ENCODE measurements at regions not wholly inside any gene's neighbourhood (a gene's known extent, or its start where the extent isn't known, plus 50 kb on each side); places are given as distances from the start of the nearest gene placed in this dataset.

DNA sequence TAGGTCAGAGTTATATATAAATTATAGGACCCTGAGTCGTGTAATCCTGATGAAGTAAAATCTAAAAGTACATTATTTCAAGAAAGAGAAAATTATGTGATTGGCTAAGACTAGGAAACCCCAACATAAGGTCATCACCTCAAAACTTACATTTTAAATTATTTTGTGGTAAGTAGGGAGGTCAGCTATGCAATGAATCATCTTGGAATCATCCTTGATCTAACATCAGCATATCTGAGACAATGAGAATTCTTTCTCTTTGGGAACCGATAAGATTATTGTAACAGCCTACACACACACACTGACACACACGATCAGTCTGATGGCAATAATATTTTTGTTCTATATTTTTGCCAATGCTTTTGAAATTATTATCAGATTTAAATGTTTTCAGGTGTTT lies 904.8 kb upstream of the CHAC2 start:
- no peaks in the 10 kb centered on the region for H3K9me3 ChIP-seq (ENCODE audit: control insufficient read depth, low read length)
- no peak overlapping the region for H3K27ac ChIP-seq (ENCODE audit: insufficient read depth, low read length, poor library complexity, severe bottlenecking)
- no peaks in the 10 kb centered on the region for H3K27me3 ChIP-seq (replicated peaks; ENCODE audit: control insufficient read depth, insufficient read depth, low read length, poor library complexity, severe bottlenecking)
- no peak for DNase-seq
- no peak overlapping the region for H3K4me3 ChIP-seq (ENCODE audit: insufficient read depth, low read depth, low read length, poor library complexity, severe bottlenecking)
- H3K4me1 ChIP-seq (ENCODE audit: control insufficient read depth, insufficient read depth, low read length, poor library complexity, severe bottlenecking), result no peaks in the 10 kb centered on the region
- H3K36me3 ChIP-seq (ENCODE audit: control insufficient read depth, insufficient read depth, low read length), result no peaks in the 10 kb centered on the region

DNA sequence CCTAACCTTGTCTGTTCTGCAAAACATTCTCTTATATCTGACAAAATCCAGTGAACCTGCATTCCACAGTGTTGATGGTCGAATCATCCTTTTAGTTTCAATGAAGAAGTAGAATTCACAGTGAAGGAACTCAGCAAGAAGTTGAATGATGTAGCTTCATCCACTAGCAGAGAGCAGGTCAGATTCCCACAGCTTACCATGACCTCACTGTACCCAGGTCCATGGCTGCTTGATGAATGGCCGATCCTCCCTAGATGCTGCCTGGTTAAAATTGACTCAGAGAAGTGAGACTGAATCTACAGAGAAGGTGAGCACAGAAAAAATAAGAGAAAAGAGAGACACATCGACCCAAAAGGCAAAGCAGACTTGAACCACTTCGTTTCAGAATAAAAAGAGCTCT lies 906.0 kb upstream of the CHAC2 start:
- Histone ChIP-seq H3K27ac (ENCODE audit: insufficient read depth, low read length, poor library complexity, severe bottlenecking) (no peak overlapping the region), H3K4me3 (ENCODE audit: insufficient read depth, low read depth, low read length, poor library complexity, severe bottlenecking) (no peak overlapping the region), H3K9me3 (ENCODE audit: control insufficient read depth, low read length) (no peaks in the 10 kb centered on the region), H3K4me1 (ENCODE audit: control insufficient read depth, insufficient read depth, low read length, poor library complexity, severe bottlenecking) (no peaks in the 10 kb centered on the region), H3K27me3 (replicated peaks; ENCODE audit: control insufficient read depth, insufficient read depth, low read length, poor library complexity, severe bottlenecking) (no peaks in the 10 kb centered on the region), H3K36me3 (ENCODE audit: control insufficient read depth, insufficient read depth, low read length) (no peaks in the 10 kb centered on the region)
- no peak for DNase-seq

DNA sequence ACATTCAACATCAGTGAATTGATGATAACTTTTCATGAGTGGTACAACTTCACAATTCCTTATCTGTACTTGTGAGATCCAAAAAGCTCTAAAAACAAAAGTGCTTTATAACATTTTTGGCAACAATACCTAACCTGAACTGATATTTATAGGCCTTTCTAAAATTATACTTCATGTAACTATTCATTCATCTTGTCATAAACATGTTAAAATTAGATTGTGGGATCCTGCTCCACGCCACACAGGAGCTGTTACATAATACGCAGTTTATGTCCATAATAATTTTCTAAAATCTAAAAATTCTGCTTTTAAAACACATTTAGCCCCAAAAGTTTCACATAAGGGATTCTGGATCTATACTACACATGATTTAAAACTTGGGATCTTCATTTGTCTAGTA lies 908.5 kb upstream of the CHAC2 start:
- no peak overlapping the region for H3K27ac ChIP-seq (ENCODE audit: insufficient read depth, low read length, poor library complexity, severe bottlenecking)
- no peak overlapping the region for H3K4me3 ChIP-seq (ENCODE audit: insufficient read depth, low read depth, low read length, poor library complexity, severe bottlenecking)
- no peaks in the 10 kb centered on the region for H3K4me1 ChIP-seq (ENCODE audit: control insufficient read depth, insufficient read depth, low read length, poor library complexity, severe bottlenecking)
- H3K27me3 ChIP-seq (replicated peaks; ENCODE audit: control insufficient read depth, insufficient read depth, low read length, poor library complexity, severe bottlenecking), result no peaks in the 10 kb centered on the region
- no peaks in the 10 kb centered on the region for H3K36me3 ChIP-seq (ENCODE audit: control insufficient read depth, insufficient read depth, low read length)
- DNase-seq, result no peak
- no peaks in the 10 kb centered on the region for H3K9me3 ChIP-seq (ENCODE audit: control insufficient read depth, low read length)

DNA sequence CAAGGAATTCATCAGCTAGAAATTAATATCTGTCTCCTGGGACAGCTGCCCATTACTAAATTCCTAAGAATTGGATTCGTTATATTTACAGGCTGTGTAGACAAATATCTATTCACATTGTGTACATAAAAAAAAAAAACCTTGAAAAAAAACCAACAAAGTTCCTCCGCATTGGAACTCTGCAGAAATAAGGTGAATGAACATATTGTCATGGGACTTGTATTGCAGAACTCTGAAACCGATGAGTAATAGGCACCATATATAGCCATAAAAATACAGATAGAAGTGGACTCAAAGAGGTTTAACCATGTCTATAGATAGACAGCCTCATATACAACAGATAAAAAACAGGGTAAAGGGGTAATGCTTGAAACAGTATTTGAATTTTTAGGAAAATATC lies 909.9 kb upstream of the CHAC2 start:
- no peak for DNase-seq
- no peaks in the 10 kb centered on the region for H3K4me1 ChIP-seq (ENCODE audit: control insufficient read depth, insufficient read depth, low read length, poor library complexity, severe bottlenecking)
- no peak overlapping the region for H3K4me3 ChIP-seq (ENCODE audit: insufficient read depth, low read depth, low read length, poor library complexity, severe bottlenecking)
- no peaks in the 10 kb centered on the region for H3K9me3 ChIP-seq (ENCODE audit: control insufficient read depth, low read length)
- H3K27ac ChIP-seq (ENCODE audit: insufficient read depth, low read length, poor library complexity, severe bottlenecking), result no peak overlapping the region
- no peaks in the 10 kb centered on the region for H3K27me3 ChIP-seq (replicated peaks; ENCODE audit: control insufficient read depth, insufficient read depth, low read length, poor library complexity, severe bottlenecking)
- H3K36me3 ChIP-seq (ENCODE audit: control insufficient read depth, insufficient read depth, low read length), result no peaks in the 10 kb centered on the region

DNA sequence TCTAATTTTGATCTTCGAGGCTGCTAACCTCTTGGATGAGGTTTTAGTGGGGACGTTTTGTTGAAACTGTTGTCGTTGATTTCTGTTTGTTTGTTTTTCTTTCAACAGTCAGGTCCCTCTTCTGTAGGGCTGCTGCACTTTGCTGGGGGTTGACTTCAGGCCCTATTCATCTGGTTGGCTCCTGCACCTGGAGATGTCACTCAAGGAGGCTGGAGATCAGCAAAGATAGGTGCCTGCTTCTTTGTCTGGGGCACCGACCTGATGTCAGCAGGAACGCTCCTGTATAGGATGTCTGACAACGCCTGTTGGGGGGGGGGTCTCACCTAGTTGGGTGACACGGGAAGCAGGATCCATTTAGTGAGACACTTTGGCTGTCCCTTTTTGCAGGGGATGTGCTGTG lies 915.6 kb upstream of the CHAC2 start:
- DNase-seq, result no peak
- H3K27me3 ChIP-seq (replicated peaks; ENCODE audit: control insufficient read depth, insufficient read depth, low read length, poor library complexity, severe bottlenecking), result no peaks in the 10 kb centered on the region

DNA sequence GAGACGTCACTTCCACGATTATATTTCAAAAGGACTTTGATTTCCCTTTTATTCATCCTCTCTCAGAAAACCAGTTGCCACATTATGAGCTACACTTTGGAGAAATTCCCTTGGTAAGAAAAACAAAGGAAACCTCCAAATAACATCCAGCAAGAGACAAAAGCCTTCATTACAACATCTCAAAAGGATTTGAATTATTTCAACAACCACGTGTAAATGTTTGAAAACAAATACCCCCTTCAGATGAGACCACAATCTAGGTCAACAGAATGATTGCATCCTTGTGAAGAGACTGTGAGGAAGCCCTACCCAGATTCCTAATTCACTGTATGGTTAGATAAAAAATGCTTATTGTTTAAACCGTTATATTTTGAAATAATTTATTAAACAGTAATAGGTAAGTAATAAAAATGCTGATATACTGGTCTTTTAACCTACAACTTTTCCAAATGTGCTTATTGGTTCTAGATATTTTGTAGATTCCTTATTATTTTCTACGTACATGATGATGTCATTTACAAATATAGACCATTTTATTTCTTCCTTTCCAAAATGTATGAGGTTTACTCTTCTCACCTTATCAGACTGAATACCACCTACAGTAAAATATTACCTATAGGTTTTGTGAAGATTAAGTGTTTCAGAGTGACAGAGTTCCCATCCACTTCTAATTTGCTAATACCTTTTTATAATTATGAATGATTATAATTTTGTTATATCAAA lies 922.7 kb upstream of the CHAC2 start:
- no peaks in the 10 kb centered on the region for H3K9me3 ChIP-seq (ENCODE audit: control insufficient read depth, low read length)
- no peaks in the 10 kb centered on the region for H3K4me1 ChIP-seq (ENCODE audit: control insufficient read depth, insufficient read depth, low read length, poor library complexity, severe bottlenecking)
- no peak overlapping the region for H3K27ac ChIP-seq (ENCODE audit: insufficient read depth, low read length, poor library complexity, severe bottlenecking)
- no peaks in the 10 kb centered on the region for H3K27me3 ChIP-seq (replicated peaks; ENCODE audit: control insufficient read depth, insufficient read depth, low read length, poor library complexity, severe bottlenecking)
- DNase-seq, result no peak
- H3K4me3 ChIP-seq (ENCODE audit: insufficient read depth, low read depth, low read length, poor library complexity, severe bottlenecking), result no peak overlapping the region
- no peaks in the 10 kb centered on the region for H3K36me3 ChIP-seq (ENCODE audit: control insufficient read depth, insufficient read depth, low read length)

More for the DNA sequence above, 915.6 kb upstream of the CHAC2 start:
- no peaks in the 10 kb centered on the region for H3K36me3 ChIP-seq (ENCODE audit: control insufficient read depth, insufficient read depth, low read length)
- H3K4me1 ChIP-seq (ENCODE audit: control insufficient read depth, insufficient read depth, low read length, poor library complexity, severe bottlenecking), result no peaks in the 10 kb centered on the region
- H3K9me3 ChIP-seq (ENCODE audit: control insufficient read depth, low read length), result no peaks in the 10 kb centered on the region
- no peak overlapping the region for H3K27ac ChIP-seq (ENCODE audit: insufficient read depth, low read length, poor library complexity, severe bottlenecking)
- H3K4me3 ChIP-seq (ENCODE audit: insufficient read depth, low read depth, low read length, poor library complexity, severe bottlenecking), result no peak overlapping the region

DNA sequence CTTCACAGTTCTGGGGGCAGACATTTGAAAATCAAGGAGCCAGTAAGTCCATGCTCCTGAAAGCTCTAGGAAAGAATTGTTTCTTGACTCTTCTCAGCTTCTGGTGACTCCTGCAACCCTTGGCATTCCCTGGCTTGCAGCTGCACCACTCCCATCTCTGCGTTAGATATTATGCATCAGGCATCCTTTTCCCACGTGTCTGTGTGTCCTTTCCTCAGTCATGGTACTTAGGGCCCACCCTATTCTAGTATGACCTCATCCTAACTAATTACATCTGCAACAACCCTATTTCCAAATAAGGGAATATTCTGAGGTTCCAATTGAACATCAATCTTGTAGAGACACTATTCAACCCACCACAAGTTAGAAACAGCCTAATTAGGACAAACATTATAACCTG lies 931.7 kb upstream of the CHAC2 start:
- no peaks in the 10 kb centered on the region for H3K9me3 ChIP-seq (ENCODE audit: control insufficient read depth, low read length)
- DNase-seq, result no peak
- no peaks in the 10 kb centered on the region for H3K27me3 ChIP-seq (replicated peaks; ENCODE audit: control insufficient read depth, insufficient read depth, low read length, poor library complexity, severe bottlenecking)
- H3K27ac ChIP-seq (ENCODE audit: insufficient read depth, low read length, poor library complexity, severe bottlenecking), result no peak overlapping the region
- H3K4me1 ChIP-seq (ENCODE audit: control insufficient read depth, insufficient read depth, low read length, poor library complexity, severe bottlenecking), result no peaks in the 10 kb centered on the region
- no peak overlapping the region for H3K4me3 ChIP-seq (ENCODE audit: insufficient read depth, low read depth, low read length, poor library complexity, severe bottlenecking)
- no peaks in the 10 kb centered on the region for H3K36me3 ChIP-seq (ENCODE audit: control insufficient read depth, insufficient read depth, low read length)

DNA sequence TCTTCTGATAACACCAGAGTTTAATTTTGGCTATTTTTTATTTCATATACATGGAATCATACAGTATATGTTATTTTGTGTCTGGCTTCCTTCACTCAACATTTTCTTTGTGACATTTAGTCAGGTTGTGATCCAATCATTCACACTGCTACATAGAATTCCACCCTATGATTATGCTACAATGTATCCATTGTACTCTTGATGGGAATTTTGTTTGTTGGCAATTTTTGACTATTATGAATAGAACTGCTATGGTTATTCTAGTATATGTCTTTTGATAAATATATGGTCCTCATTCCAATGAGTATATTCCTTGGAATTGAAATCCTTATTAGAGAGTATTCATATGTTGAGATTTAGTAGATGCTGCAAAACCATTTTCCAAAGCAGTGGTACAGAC lies 936.4 kb upstream of the CHAC2 start:
- Histone ChIP-seq H3K27me3 (replicated peaks; ENCODE audit: control insufficient read depth, insufficient read depth, low read length, poor library complexity, severe bottlenecking) (no peaks in the 10 kb centered on the region), H3K4me1 (ENCODE audit: control insufficient read depth, insufficient read depth, low read length, poor library complexity, severe bottlenecking) (no peaks in the 10 kb centered on the region), H3K36me3 (ENCODE audit: control insufficient read depth, insufficient read depth, low read length) (no peaks in the 10 kb centered on the region), H3K4me3 (ENCODE audit: insufficient read depth, low read depth, low read length, poor library complexity, severe bottlenecking) (no peak overlapping the region), H3K27ac (ENCODE audit: insufficient read depth, low read length, poor library complexity, severe bottlenecking) (no peak overlapping the region), H3K9me3 (ENCODE audit: control insufficient read depth, low read length) (no peaks in the 10 kb centered on the region)
- no peak for DNase-seq

DNA sequence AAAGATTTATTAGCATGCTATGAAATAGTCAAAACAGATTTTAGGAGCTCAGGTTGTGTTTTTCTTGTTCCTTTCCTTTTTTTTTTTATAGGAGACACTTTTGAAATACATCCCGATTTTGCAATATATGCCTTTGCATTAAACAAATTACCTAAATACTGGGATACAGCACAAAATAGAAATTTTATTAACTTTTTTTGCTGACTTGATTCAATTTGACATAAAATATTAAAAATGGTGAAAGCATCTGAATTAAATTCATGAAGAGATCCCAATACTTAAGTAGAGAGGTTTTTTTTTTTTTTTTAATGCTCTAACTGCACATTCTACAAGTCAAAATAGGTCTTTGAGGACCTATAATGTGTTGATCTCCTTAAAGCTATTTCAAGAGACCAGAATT lies 939.5 kb upstream of the CHAC2 start:
- no peaks in the 10 kb centered on the region for H3K27me3 ChIP-seq (replicated peaks; ENCODE audit: control insufficient read depth, insufficient read depth, low read length, poor library complexity, severe bottlenecking)
- no peak for DNase-seq
- no peaks in the 10 kb centered on the region for H3K4me1 ChIP-seq (ENCODE audit: control insufficient read depth, insufficient read depth, low read length, poor library complexity, severe bottlenecking)
- no peak overlapping the region for H3K4me3 ChIP-seq (ENCODE audit: insufficient read depth, low read depth, low read length, poor library complexity, severe bottlenecking)
- H3K9me3 ChIP-seq (ENCODE audit: control insufficient read depth, low read length), result no peaks in the 10 kb centered on the region
- H3K36me3 ChIP-seq (ENCODE audit: control insufficient read depth, insufficient read depth, low read length), result no peaks in the 10 kb centered on the region
- no peak overlapping the region for H3K27ac ChIP-seq (ENCODE audit: insufficient read depth, low read length, poor library complexity, severe bottlenecking)

DNA sequence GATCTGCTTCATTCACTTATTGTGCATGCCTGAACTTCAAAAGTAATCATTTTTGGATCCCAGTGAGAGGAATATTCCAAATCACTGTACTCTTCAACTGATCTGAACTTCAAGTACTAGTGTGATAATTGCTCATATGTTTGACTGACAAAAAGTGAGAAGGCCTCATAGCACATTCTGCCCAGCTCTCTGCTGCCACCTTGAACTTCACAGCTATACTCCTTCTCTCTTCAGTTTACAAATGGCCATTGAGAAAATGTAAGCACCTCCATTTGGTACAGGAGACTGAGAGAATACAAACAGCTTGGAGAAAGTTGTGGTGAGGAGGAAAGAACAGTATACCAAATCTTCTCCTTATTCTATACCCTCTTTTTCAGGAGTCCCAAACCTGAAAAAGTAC lies 946.0 kb upstream of the CHAC2 start:
- no peaks in the 10 kb centered on the region for H3K36me3 ChIP-seq (ENCODE audit: control insufficient read depth, insufficient read depth, low read length)
- H3K4me3 ChIP-seq (ENCODE audit: insufficient read depth, low read depth, low read length, poor library complexity, severe bottlenecking), result no peak overlapping the region
- H3K27ac ChIP-seq (ENCODE audit: insufficient read depth, low read length, poor library complexity, severe bottlenecking), result no peak overlapping the region
- no peaks in the 10 kb centered on the region for H3K27me3 ChIP-seq (replicated peaks; ENCODE audit: control insufficient read depth, insufficient read depth, low read length, poor library complexity, severe bottlenecking)
- H3K4me1 ChIP-seq (ENCODE audit: control insufficient read depth, insufficient read depth, low read length, poor library complexity, severe bottlenecking), result no peaks in the 10 kb centered on the region
- no peak for DNase-seq
- H3K9me3 ChIP-seq (ENCODE audit: control insufficient read depth, low read length), result no peaks in the 10 kb centered on the region

Measured in effector memory CD4-positive, alpha-beta T cell (primary cell).